Frontal cortex (tissue), 3 donors: ENCODE measurements at regions not wholly inside any gene's neighbourhood (a gene's known extent, or its start where the extent isn't known, plus 50 kb on each side); places are given as distances from the start of the nearest gene placed in this dataset.

Experiments
- DNase-seq, 2 donors: peaks; one replicate each; pipeline ENCODE4 v3.0.0; 2012; ENCODE audit warnings: low spot score in 2 of 2
- FAIRE-seq: peaks from 2 replicates; lab custom pipeline; 2012; peaks lifted over from hg19 to GRCh38; lab: Jason Lieb, UNC
- donor health status: control.
- donor health status: control.
- donor health status: control.

GRCh38 chr6:4402477-4402976 lies 267.2 kb upstream of the ECI2 start:
- DNase-seq (no peak), FAIRE-seq (no peak)

GRCh38 chr6:4401408-4402368 lies 266.3 kb upstream of the ECI2 start:
- no peak for FAIRE-seq
- no peak for DNase-seq

GRCh38 chr6:4399656-4400055 lies 264.3 kb upstream of the ECI2 start:
- DNase-seq (no peak), FAIRE-seq (no peak)

GRCh38 chr6:4398791-4399190 lies 263.4 kb upstream of the ECI2 start:
- no peak for DNase-seq
- no peak for FAIRE-seq

- no peak for FAIRE-seq
- no peak for DNase-seq
Measured at GRCh38 chr6:4397307-4397706, 261.9 kb upstream of the ECI2 start.

GRCh38 chr6:4396044-4396443 lies 260.7 kb upstream of the ECI2 start:
- DNase-seq (no peak), FAIRE-seq (no peak)

- DNase-seq (no peak), FAIRE-seq (no peak)
Measured at GRCh38 chr6:4395386-4395785, 260.0 kb upstream of the ECI2 start.

GRCh38 chr6:4394786-4395185 lies 259.4 kb upstream of the ECI2 start:
- no peak for FAIRE-seq
- DNase-seq: no peak

GRCh38 chr6:4388675-4389074 lies 253.3 kb upstream of the ECI2 start:
- DNase-seq (no peak), FAIRE-seq (no peak)

- DNase-seq (no peak), FAIRE-seq (no peak)
Measured at GRCh38 chr6:4384656-4385055, 249.3 kb upstream of the ECI2 start.

- FAIRE-seq: no peak
- DNase-seq: no peak
Measured at GRCh38 chr6:4383910-4384638, 248.7 kb upstream of the ECI2 start.

GRCh38 chr6:4382362-4382853 lies 247.0 kb upstream of the ECI2 start:
- FAIRE-seq (no peak), DNase-seq (no peak)

- no peak for DNase-seq
- FAIRE-seq: no peak
Measured at GRCh38 chr6:4381381-4381780, 246.0 kb upstream of the ECI2 start.

GRCh38 chr6:4380881-4381281 lies 245.5 kb upstream of the ECI2 start:
- FAIRE-seq (no peak), DNase-seq (no peak)

- no peak for DNase-seq
- FAIRE-seq: no peak
Measured at GRCh38 chr6:4379958-4380357, 244.6 kb upstream of the ECI2 start.

- no peak for DNase-seq
- FAIRE-seq: no peak
Measured at GRCh38 chr6:4378319-4378996, 243.1 kb upstream of the ECI2 start.

GRCh38 chr6:4377603-4378002 lies 242.2 kb upstream of the ECI2 start:
- FAIRE-seq (no peak), DNase-seq (no peak)

- DNase-seq: no peak
Measured at GRCh38 chr6:4374216-4374615, 238.8 kb upstream of the ECI2 start.

GRCh38 chr6:4372866-4373265 lies 237.5 kb upstream of the ECI2 start:
- FAIRE-seq (no peak), DNase-seq (no peak)

More at GRCh38 chr6:4374216-4374615, 238.8 kb upstream of the ECI2 start:
- no peak for FAIRE-seq

GRCh38 chr6:4371207-4371921 lies 236.0 kb upstream of the ECI2 start:
- FAIRE-seq (no peak), DNase-seq (no peak)
